CD14-positive monocyte (primary cell): ENCODE measurements at regions not wholly inside any gene's neighbourhood (a gene's known extent, or its start where the extent isn't known, plus 50 kb on each side); places are given as distances from the start of the nearest gene placed in this dataset.

Experiments used
- DNase-seq, 3 donors: peaks; one replicate each; pipeline ENCODE4 v3.0.0-alpha.2; 2011 to 2022
- H2AFZ ChIP-seq: 2 replicates; pipeline ENCODE4 v1.6.0; 2012; ENCODE audit warnings: mild to moderate bottlenecking, low read depth, low read length, inconsistent platforms; ENCODE audit not compliant: insufficient read depth, poor library complexity, severe bottlenecking
- H3K27ac ChIP-seq, 2 donors: 1 replicate in 1 of 2; 2 replicates in 1 of 2; pipeline ENCODE4 v1.5.1; 2012 to 2013; ENCODE audit warnings: low read length in 2 of 2, control low read depth in 1 of 2, inconsistent platforms in 1 of 2, low read depth in 1 of 2, mild to moderate bottlenecking in 1 of 2
- H3K27me3 ChIP-seq, 2 donors: one replicate each; pipeline versions ENCODE4 v1.6.0 to v1.6.1; 2011 to 2013; ENCODE audit warnings: low read length in 2 of 2; ENCODE audit not compliant: control insufficient read depth in 2 of 2, insufficient read depth in 2 of 2
- H3K36me3 ChIP-seq, 2 donors: replicated peaks in 1 of 2; 1 replicate in 1 of 2; 2 replicates in 1 of 2; pipeline versions ENCODE4 v1.5.1 to v1.6.1; 2012 to 2013; ENCODE audit warnings: low read length in 2 of 2, control low read depth in 1 of 2, inconsistent platforms in 1 of 2, mild to moderate bottlenecking in 1 of 2; ENCODE audit not compliant: insufficient read depth in 2 of 2, control insufficient read depth in 1 of 2
- H3K4me1 ChIP-seq, 2 donors: 1 replicate in 1 of 2; 2 replicates in 1 of 2; pipeline versions ENCODE4 v1.5.1 to v1.6.1; 2012 to 2013; ENCODE audit warnings: low read length in 2 of 2, control low read depth in 1 of 2, inconsistent platforms in 1 of 2, mild to moderate bottlenecking in 1 of 2, moderate library complexity in 1 of 2; ENCODE audit not compliant: insufficient read depth in 2 of 2, control insufficient read depth in 1 of 2
- H3K4me2 ChIP-seq: replicated peaks from 2 replicates; pipeline ENCODE3; 2012; ENCODE audit warnings: low read length, moderate library complexity, mild to moderate bottlenecking; ENCODE audit not compliant: poor library complexity, severe bottlenecking; ENCODE audit errors: extremely low read depth
- H3K4me3 ChIP-seq, 3 experiments: fragments of 200-600 bp in 1 of 3; sonication (generic) in 1 of 3; replicated peaks in 1 of 3; 1 replicate in 2 of 3; 2 replicates in 1 of 3; pipeline ENCODE4 v1.5.1; 2011 to 2013; ENCODE audit warnings: low read length in 3 of 3, mild to moderate bottlenecking in 3 of 3, control low read depth in 2 of 3, low read depth in 2 of 3, inconsistent platforms in 1 of 3, moderate library complexity in 1 of 3
- H3K79me2 ChIP-seq: 2 replicates; pipeline ENCODE4 v1.6.0; 2012; ENCODE audit warnings: mild to moderate bottlenecking, control low read depth, inconsistent platforms, low read length, moderate library complexity; ENCODE audit not compliant: insufficient read depth
- H3K9ac ChIP-seq: 2 replicates; pipeline ENCODE4 v1.6.0; 2017; ENCODE audit warnings: low read length, mild to moderate bottlenecking; ENCODE audit not compliant: insufficient read depth, poor library complexity, severe bottlenecking
- H3K9me3 ChIP-seq, 2 donors: replicated peaks in 1 of 2; 1 replicate in 1 of 2; 2 replicates in 1 of 2; pipeline versions ENCODE4 v1.5.1 to v1.6.1; 2012 to 2013; ENCODE audit warnings: low read length in 2 of 2, control low read depth in 1 of 2; ENCODE audit not compliant: control insufficient read depth in 1 of 2, insufficient read depth in 1 of 2
- H4K20me1 ChIP-seq: 2 replicates; pipeline ENCODE4 v1.6.0; 2012; ENCODE audit warnings: mild to moderate bottlenecking, low read length, control low read depth, moderate library complexity; ENCODE audit not compliant: insufficient read depth
- H3K27ac Mint-ChIP-seq, 7 donors: one replicate each; pipeline ENCODE4 v1.8.0; 2020; ENCODE audit warnings: mild to moderate bottlenecking in 7 of 7, mixed read lengths in 7 of 7, moderate library complexity in 6 of 7, inconsistent platforms in 2 of 7
- H3K27me3 Mint-ChIP-seq, 3 donors: one replicate each; pipeline ENCODE4 v1.8.0; 2021 to 2022; ENCODE audit warnings: low read depth in 3 of 3, mild to moderate bottlenecking in 3 of 3, mixed read lengths in 3 of 3, moderate library complexity in 3 of 3, inconsistent platforms in 1 of 3
- H3K36me3 Mint-ChIP-seq, 2 donors: one replicate each; pipeline ENCODE4 v1.8.0; 2020; ENCODE audit warnings: mixed read lengths in 2 of 2, inconsistent platforms in 1 of 2, mild to moderate bottlenecking in 1 of 2
- H3K4me1 Mint-ChIP-seq: one replicate; pipeline ENCODE4 v1.8.0; 2020; ENCODE audit warnings: mild to moderate bottlenecking, mixed read lengths
- H3K4me3 Mint-ChIP-seq, 2 donors: one replicate each; pipeline ENCODE4 v1.8.0; 2020; ENCODE audit warnings: mild to moderate bottlenecking in 2 of 2, mixed read lengths in 2 of 2, moderate library complexity in 1 of 2
- H3K9me3 Mint-ChIP-seq, 7 donors: one replicate each; pipeline ENCODE4 v1.8.0; 2020 to 2022; ENCODE audit warnings: mixed read lengths in 7 of 7, mild to moderate bottlenecking in 6 of 7, moderate library complexity in 6 of 7, inconsistent platforms in 2 of 7
- WGBS: methylation state at CpG from one replicate; pipeline ENCODE4 v1.1.5; 2013; ENCODE audit warnings: missing lambda C conversion rate; ENCODE audit not compliant: insufficient coverage; 5-methylcytosine and 5-hydroxymethylcytosine counted together
- intact Hi-C, 2 donors: fragments of 100-400 bp; cut with micrococcal nuclease; formaldehyde crosslinking; loops; one replicate each; pipeline versions ENCODE4 v1.15.0 to v1.15.1; 2023
- TF ChIP-seq, protein P1 (sequence below): fragments of 200-600 bp; IDR thresholded peaks from one replicate; pipeline ENCODE4 v1.8.0; 2022; ENCODE audit warnings: antibody characterized with exemption, mild to moderate bottlenecking

DNA sequence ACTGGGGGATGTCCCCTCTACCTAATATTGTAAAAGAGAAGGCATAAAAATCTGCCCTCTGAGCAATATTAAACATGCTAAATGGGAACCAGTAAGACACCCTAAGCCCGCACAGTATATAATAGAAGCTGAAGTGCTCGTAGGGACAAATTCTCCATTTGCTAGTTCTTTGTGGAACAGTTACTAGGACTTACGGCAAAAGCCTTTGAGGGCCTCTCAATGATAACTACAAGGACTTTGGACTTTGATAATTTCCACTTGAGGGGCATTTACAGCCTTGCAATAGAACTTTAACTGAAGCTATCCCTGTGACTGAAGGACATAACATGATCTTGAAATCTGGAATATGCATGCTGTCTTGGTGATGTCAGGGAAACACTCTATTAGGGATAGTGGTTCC lies 111.5 kb upstream of the IFNG-AS1 start:
- Histone ChIP-seq H3K79me2 (no peaks in the 10 kb centered on the region), H2AFZ (no peak overlapping the region), H3K4me3 (no peak overlapping the region), H4K20me1 (no peaks in the 10 kb centered on the region), H3K9ac (no peak overlapping the region), H3K36me3 (no peaks in the 10 kb centered on the region), H3K27ac (no peak overlapping the region), H3K9me3 (no peaks in the 10 kb centered on the region), H3K4me2 (no peak overlapping the region), H3K4me1 (no peaks in the 10 kb centered on the region), H3K27me3 (no peaks in the 10 kb centered on the region)
- H3K27ac Mint-ChIP-seq = no peak overlapping the region
- intact Hi-C loops = no loop called here
- H3K4me3 Mint-ChIP-seq = no peak overlapping the region
- H3K36me3 Mint-ChIP-seq = no peaks in the 10 kb centered on the region
- TF ChIP-seq, protein P1, sequence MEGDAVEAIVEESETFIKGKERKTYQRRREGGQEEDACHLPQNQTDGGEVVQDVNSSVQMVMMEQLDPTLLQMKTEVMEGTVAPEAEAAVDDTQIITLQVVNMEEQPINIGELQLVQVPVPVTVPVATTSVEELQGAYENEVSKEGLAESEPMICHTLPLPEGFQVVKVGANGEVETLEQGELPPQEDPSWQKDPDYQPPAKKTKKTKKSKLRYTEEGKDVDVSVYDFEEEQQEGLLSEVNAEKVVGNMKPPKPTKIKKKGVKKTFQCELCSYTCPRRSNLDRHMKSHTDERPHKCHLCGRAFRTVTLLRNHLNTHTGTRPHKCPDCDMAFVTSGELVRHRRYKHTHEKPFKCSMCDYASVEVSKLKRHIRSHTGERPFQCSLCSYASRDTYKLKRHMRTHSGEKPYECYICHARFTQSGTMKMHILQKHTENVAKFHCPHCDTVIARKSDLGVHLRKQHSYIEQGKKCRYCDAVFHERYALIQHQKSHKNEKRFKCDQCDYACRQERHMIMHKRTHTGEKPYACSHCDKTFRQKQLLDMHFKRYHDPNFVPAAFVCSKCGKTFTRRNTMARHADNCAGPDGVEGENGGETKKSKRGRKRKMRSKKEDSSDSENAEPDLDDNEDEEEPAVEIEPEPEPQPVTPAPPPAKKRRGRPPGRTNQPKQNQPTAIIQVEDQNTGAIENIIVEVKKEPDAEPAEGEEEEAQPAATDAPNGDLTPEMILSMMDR = no peak
- peaks cover 0 to 4% (median 1%) of the 10 kb centered on the region in 3 donors for H3K27me3 Mint-ChIP-seq
- H3K4me1 Mint-ChIP-seq = no peaks in the 10 kb centered on the region
- 90% methylated on average over 2 of the region's 3 CpGs for WGBS
- H3K9me3 Mint-ChIP-seq = peaks cover 0 to 11% (median 2%) of the 10 kb centered on the region in 7 donors
- no peak for DNase-seq

DNA sequence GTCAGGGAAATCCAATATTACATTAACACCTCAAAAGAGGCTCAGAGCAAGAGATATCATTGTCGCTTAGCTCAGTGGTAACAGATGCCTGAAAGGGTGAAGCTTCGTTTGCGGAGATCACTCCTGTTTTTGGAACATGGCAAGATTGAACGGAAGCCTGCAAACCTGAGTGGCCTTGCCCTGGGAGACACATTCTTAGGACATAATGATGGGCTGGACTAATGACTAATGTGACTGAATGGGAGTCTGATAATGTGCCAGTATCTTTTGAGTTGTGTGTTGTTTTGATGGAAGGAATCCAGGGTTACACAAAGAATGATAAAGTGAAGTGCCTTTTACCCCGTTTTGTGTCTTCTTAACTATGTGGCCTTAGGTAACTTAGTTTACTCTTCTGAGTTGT lies 109.3 kb upstream of the IFNG-AS1 start:
- Mint-ChIP-seq H3K9me3 (peaks cover 0 to 10% (median 2%) of the 10 kb centered on the region in 7 donors), H3K4me1 (no peaks in the 10 kb centered on the region), H3K36me3 (no peaks in the 10 kb centered on the region), H3K4me3 (no peak overlapping the region), H3K27me3 (peaks cover 0 to 6% (median 1%) of the 10 kb centered on the region in 3 donors), H3K27ac (no peak overlapping the region)
- Histone ChIP-seq H3K4me2 (no peak overlapping the region), H3K4me1 (no peaks in the 10 kb centered on the region), H4K20me1 (no peaks in the 10 kb centered on the region), H3K79me2 (no peaks in the 10 kb centered on the region), H2AFZ (no peak overlapping the region), H3K27me3 (no peaks in the 10 kb centered on the region), H3K27ac (no peak overlapping the region), H3K4me3 (no peak overlapping the region), H3K9me3 (no peaks in the 10 kb centered on the region), H3K9ac (no peak overlapping the region), H3K36me3 (no peaks in the 10 kb centered on the region)
- intact Hi-C loops = no loop called here
- no peak for DNase-seq
- 100% methylated on average over 4 of the region's 5 CpGs for WGBS
- TF ChIP-seq, protein P1 = no peak
